GM23338 (cell line): ENCODE measurements at regions not wholly inside any gene's neighbourhood (a gene's known extent, or its start where the extent isn't known, plus 50 kb on each side); places are given as distances from the start of the nearest gene placed in this dataset.

ENCODE experiments used
- ATAC-seq: fragments of 200-7000 bp; cut with Tn5 transposase; 3 replicates; pipeline ENCODE4 v1.9.1; 2020
- DNase-seq: peaks from one replicate; pipeline ENCODE4 v3.0.0-alpha.2; 2015; ENCODE audit warnings: low spot score
- H2AFZ ChIP-seq: fragments of 200-600 bp; sonication (generic); 2 replicates; pipeline ENCODE4 v1.8.0; 2016; ENCODE audit warnings: antibody characterized with exemption, mild to moderate bottlenecking, moderate library complexity
- H3F3A ChIP-seq: fragments of 200-600 bp; sonication (generic); replicated peaks from 2 replicates; pipeline ENCODE4 v1.8.0; 2017; ENCODE audit warnings: antibody characterized with exemption, mixed run types, low read depth
- H3K27ac ChIP-seq: fragments of 200-600 bp; sonication (generic); 2 replicates; pipeline ENCODE4 v1.6.1; 2016; ENCODE audit warnings: low read depth
- H3K27me3 ChIP-seq: fragments of 200-600 bp; sonication (generic); 2 replicates; pipeline ENCODE4 v1.8.0; 2016; ENCODE audit warnings: mild to moderate bottlenecking, mixed run types, moderate library complexity; ENCODE audit not compliant: insufficient read depth
- H3K36me3 ChIP-seq: fragments of 200-600 bp; sonication (generic); 2 replicates; pipeline ENCODE4 v1.8.0; 2016; ENCODE audit warnings: mild to moderate bottlenecking; ENCODE audit not compliant: insufficient read depth
- H3K4me1 ChIP-seq: fragments of 200-600 bp; sonication (generic); 2 replicates; pipeline ENCODE4 v1.8.0; 2016; ENCODE audit warnings: mild to moderate bottlenecking, moderate library complexity; ENCODE audit not compliant: insufficient read depth
- H3K4me2 ChIP-seq: fragments of 200-600 bp; sonication (generic); 2 replicates; pipeline ENCODE4 v1.7.1; 2017; ENCODE audit warnings: mixed run types
- H3K4me3 ChIP-seq: fragments of 200-600 bp; sonication (generic); 2 replicates; pipeline ENCODE4 v1.6.1; 2016; ENCODE audit warnings: mixed run types
- H3K79me2 ChIP-seq: fragments of 200-600 bp; sonication (generic); replicated peaks from 2 replicates; pipeline ENCODE4 v1.8.0; 2017; ENCODE audit warnings: mild to moderate bottlenecking; ENCODE audit not compliant: insufficient read depth
- H3K9me2 ChIP-seq: fragments of 200-600 bp; sonication (generic); 2 replicates; pipeline ENCODE4 v1.8.0; 2017; ENCODE audit not compliant: insufficient read depth
- H4K20me1 ChIP-seq: fragments of 200-600 bp; sonication (generic); replicated peaks from 2 replicates; pipeline ENCODE4 v1.8.0; 2017; ENCODE audit warnings: mild to moderate bottlenecking; ENCODE audit not compliant: insufficient read depth
- H3K27ac Mint-ChIP-seq: 2 replicates; pipeline ENCODE4 v1.8.0; 2020; ENCODE audit warnings: inconsistent platforms, mild to moderate bottlenecking, moderate library complexity, mixed read lengths
- H3K27me3 Mint-ChIP-seq: 3 replicates; pipeline ENCODE4 v1.8.0; 2022; ENCODE audit warnings: low read depth, mild to moderate bottlenecking, moderate library complexity, mixed read lengths, inconsistent platforms; ENCODE audit not compliant: insufficient read depth, poor library complexity
- H3K36me3 Mint-ChIP-seq: 3 replicates; pipeline ENCODE4 v1.8.0; 2021; ENCODE audit warnings: low read depth, mild to moderate bottlenecking, inconsistent platforms, moderate library complexity, mixed read lengths
- H3K4me1 Mint-ChIP-seq: 3 replicates; pipeline ENCODE4 v1.8.0; 2020; ENCODE audit warnings: mild to moderate bottlenecking, inconsistent platforms, mixed read lengths
- H3K4me3 Mint-ChIP-seq: 3 replicates; pipeline ENCODE4 v1.8.0; 2021; ENCODE audit warnings: moderate library complexity, mild to moderate bottlenecking, inconsistent platforms, mixed read lengths
- H3K9me3 Mint-ChIP-seq: 3 replicates; pipeline ENCODE4 v1.8.0; 2020; ENCODE audit warnings: moderate library complexity, mild to moderate bottlenecking, inconsistent platforms, mixed read lengths
- CREB1 ChIP-seq: fragments of 250-450 bp; sonication (Bioruptor Pico); IDR thresholded peaks from 2 replicates; pipeline ENCODE4 v1.5.0; 2020; ENCODE audit warnings: low read depth, mild to moderate bottlenecking, moderate library complexity
- ETS1 ChIP-seq: IDR thresholded peaks from 2 replicates; pipeline ENCODE4 v1.6.1; 2016; ENCODE audit warnings: antibody characterized with exemption
- EZH2 ChIP-seq: fragments of 200-600 bp; sonication (generic); IDR thresholded peaks from one replicate; pipeline ENCODE4 v1.8.0; 2017; ENCODE audit warnings: antibody characterized with exemption, mild to moderate bottlenecking, low read depth; ENCODE audit not compliant: unreplicated experiment
- EZH2phosphoT487 ChIP-seq: fragments of 200-600 bp; sonication (generic); IDR thresholded peaks from one replicate; pipeline ENCODE4 v1.8.1; 2018; ENCODE audit warnings: antibody characterized with exemption; ENCODE audit not compliant: unreplicated experiment
- JUNB ChIP-seq: IDR thresholded peaks from one replicate; pipeline ENCODE4 v1.6.1; 2016; ENCODE audit warnings: antibody characterized with exemption; ENCODE audit not compliant: unreplicated experiment
- NANOG ChIP-seq: IDR thresholded peaks from 2 replicates; pipeline ENCODE4 v1.6.1; 2016; ENCODE audit warnings: antibody characterized with exemption, borderline replicate concordance
- POLR2AphosphoS5 ChIP-seq: IDR thresholded peaks from 2 replicates; pipeline ENCODE4 v1.6.1; 2016; ENCODE audit warnings: antibody characterized with exemption, low read depth
- REST ChIP-seq: IDR thresholded peaks from one replicate; pipeline ENCODE4 v1.6.1; 2018; ENCODE audit warnings: antibody characterized with exemption; ENCODE audit not compliant: unreplicated experiment
- STAT1 ChIP-seq: IDR thresholded peaks from one replicate; pipeline ENCODE4 v1.6.1; 2016; ENCODE audit warnings: antibody characterized with exemption; ENCODE audit not compliant: unreplicated experiment
- ZNF114 ChIP-seq: fragments of 250-450 bp; sonication (Bioruptor Pico); IDR thresholded peaks from 2 replicates; pipeline ENCODE4 v1.5.0; 2020; ENCODE audit warnings: mild to moderate bottlenecking, moderate library complexity
- ZNF331 ChIP-seq: fragments of 250-450 bp; sonication (Bioruptor Pico); IDR thresholded peaks from 2 replicates; pipeline ENCODE4 v1.5.0; 2020; ENCODE audit warnings: low read depth, mild to moderate bottlenecking, moderate library complexity
- ZNF462 ChIP-seq: fragments of 250-450 bp; sonication (Bioruptor Pico); IDR thresholded peaks from 2 replicates; pipeline ENCODE4 v1.5.0; 2020; ENCODE audit warnings: mild to moderate bottlenecking, moderate library complexity

- no peak for DNase-seq
- Histone ChIP-seq H3K9me2 (no peaks in the 10 kb centered on the region), H4K20me1 (no peaks in the 10 kb centered on the region), H3K36me3 (no peaks in the 10 kb centered on the region), H2AFZ (no peak overlapping the region), H3K27me3 (no peaks in the 10 kb centered on the region), H3K4me2 (no peak overlapping the region), H3K27ac (no peak overlapping the region), H3K79me2 (no peaks in the 10 kb centered on the region), H3K4me3 (no peak overlapping the region), H3F3A (no peaks in the 10 kb centered on the region), H3K4me1 (no peaks in the 10 kb centered on the region)
- Mint-ChIP-seq H3K4me3 (no peak overlapping the region), H3K36me3 (no peaks in the 10 kb centered on the region), H3K27me3 (peaks cover 7% of the 10 kb centered on the region), H3K4me1 (no peaks in the 10 kb centered on the region), H3K27ac (no peak overlapping the region), H3K9me3 (no peaks in the 10 kb centered on the region)
- no peak for TF ChIP-seq POLR2AphosphoS5
- TF ChIP-seq ZNF331: no peak
- TF ChIP-seq JUNB: no peak
- TF ChIP-seq EZH2phosphoT487: no peak
- TF ChIP-seq EZH2: no peak
- no peak for TF ChIP-seq NANOG
- TF ChIP-seq ZNF114 (CRISPR knock-in tag): no peak
- TF ChIP-seq CREB1 (CRISPR knock-in tag): no peak
- no peak for TF ChIP-seq REST
- TF ChIP-seq STAT1: no peak
- TF ChIP-seq ZNF462 (CRISPR knock-in tag): no peak
- TF ChIP-seq ETS1: no peak
- ATAC-seq: no peak
These were observed 247.8 kb downstream of the ENGASE start for GRCh38 chr17:79322211-79323123.
